Stomach (tissue), 8 donors: ENCODE measurements at regions not wholly inside any gene's neighbourhood (a gene's known extent, or its start where the extent isn't known, plus 50 kb on each side); places are given as distances from the start of the nearest gene placed in this dataset.
A peak's percentile ranks its signal among the peaks of the same experiment; 100 is the strongest.
"Not testable (repeated sequence)": the region's sequence is repeated elsewhere in the genome, so short reads cannot be mapped to it uniquely, and the experiment has no call there.

Experiments
- DNase-seq, 2 donors: peaks; one replicate each; pipeline versions ENCODE4 v3.0.0 to v3.0.0-alpha.2; 2013 to 2019
- H3K27ac ChIP-seq, 5 donors: fragments of 200-600 bp in 4 of 5; sonication (generic) in 4 of 5; one replicate each; pipeline ENCODE4 v1.5.1; 2013 to 2019; ENCODE audit warnings: mild to moderate bottlenecking in 1 of 5, moderate library complexity in 1 of 5
- H3K27me3 ChIP-seq, 3 donors: fragments of 200-600 bp; sonication (generic); one replicate each; pipeline ENCODE4 v1.5.1; 2017 to 2019; ENCODE audit warnings: mixed run types in 1 of 3
- H3K36me3 ChIP-seq, 4 donors: fragments of 200-600 bp; sonication (generic); 1 replicate in 3 of 4; 2 replicates in 1 of 4; pipeline ENCODE4 v1.5.1; 2016 to 2019
- H3K4me1 ChIP-seq, 4 donors: fragments of 200-600 bp; sonication (generic); one replicate each; pipeline ENCODE4 v1.5.1; 2016 to 2019
- H3K4me3 ChIP-seq, 4 donors: fragments of 200-600 bp; sonication (generic) in 3 of 4; one replicate each; pipeline ENCODE4 v1.5.1; 2016 to 2019; ENCODE audit warnings: mild to moderate bottlenecking in 1 of 4
- H3K9me3 ChIP-seq, 4 donors: fragments of 200-600 bp; sonication (generic); one replicate each; pipeline ENCODE4 v1.5.1; 2016 to 2019
- CTCF ChIP-seq, 7 experiments: fragments of 450-650 bp in 4 of 7; fragments of 200-600 bp in 3 of 7; sonication (generic) in 3 of 7; IDR thresholded peaks; one replicate each; pipeline ENCODE4 v1.5.1; 2016 to 2019; ENCODE audit warnings: antibody characterized with exemption in 7 of 7, control low read depth in 2 of 7, mild to moderate bottlenecking in 1 of 7
- EP300 ChIP-seq: sonication (generic); formaldehyde crosslinking; IDR thresholded peaks from one replicate; pipeline ENCODE4 v1.6.1; 2017; ENCODE audit warnings: antibody characterized with exemption
- POLR2A ChIP-seq, 4 donors: fragments of 450-650 bp; IDR thresholded peaks; one replicate each; pipeline ENCODE4 v1.6.1; 2016; ENCODE audit warnings: antibody characterized with exemption in 4 of 4, control low read depth in 2 of 4, mild to moderate bottlenecking in 1 of 4, moderate library complexity in 1 of 4
- POLR2AphosphoS5 ChIP-seq, 3 donors: sonication (generic); formaldehyde crosslinking; IDR thresholded peaks; one replicate each; pipeline ENCODE4 v1.6.1; 2016; ENCODE audit warnings: antibody characterized with exemption in 3 of 3
- WGBS, 5 donors: extraction: QIAGEN DNeasy Blood & Tissue Kit in 3 of 5; methylation state at CpG; one replicate each; pipeline versions ENCODE4 v1.1.5 to v1.1.7; 2013 to 2018; 5-methylcytosine and 5-hydroxymethylcytosine counted together
- intact Hi-C: fragments of 100-400 bp; cut with DNase I; formaldehyde crosslinking; loops from one replicate; pipeline ENCODE4 v1.15.1; 2023; ENCODE audit warnings: low total_unique reads
- donor health status: healthy with polysubstance abuse.
- donor health status: Bipolar disorder and iron deficiency.
- donor health status: healthy.

GRCh38 chr2:189238903-189239302, 59.3 kb upstream of the COL5A2 start:
- TF ChIP-seq CTCF (IDR thresholded peaks at IDR 0.05) = no peak
- no peak for TF ChIP-seq POLR2A (IDR thresholded peaks at IDR 0.05)
- TF ChIP-seq EP300 = no peak
- TF ChIP-seq POLR2AphosphoS5 (IDR thresholded peaks at IDR 0.05) = no peak
- intact Hi-C loops = no loop called here
- Histone ChIP-seq H3K9me3 (peaks cover 0 to 5% (median 2%) of the 10 kb centered on the region in 4 donors), H3K27ac (no peak overlapping the region), H3K27me3 (no peaks in the 10 kb centered on the region), H3K4me3 (no peak overlapping the region), H3K4me1 (no peaks in the 10 kb centered on the region), H3K36me3 (no peaks in the 10 kb centered on the region)
- DNase-seq = no peak

GRCh38 chr2:189243843-189244242, 64.3 kb upstream of the COL5A2 start:
- H3K4me3 ChIP-seq, H3K27me3 ChIP-seq, intact Hi-C loops, DNase-seq, H3K27ac ChIP-seq, H3K4me1 ChIP-seq, H3K36me3 ChIP-seq: not testable (repeated sequence)
- 95 to 100% (median 100%) methylated on average over 1 of the region's 1 CpG for WGBS, 5 donors
- H3K9me3 ChIP-seq = peaks cover 0 to 10% (median 3%) of the 10 kb centered on the region in 4 donors

GRCh38 chr2:189247276-189247675, 67.7 kb upstream of the COL5A2 start:
- H3K36me3 ChIP-seq = no peaks in the 10 kb centered on the region
- H3K9me3 ChIP-seq = peaks cover 0 to 10% (median 3%) of the 10 kb centered on the region in 4 donors
- H3K4me3 ChIP-seq = no peak overlapping the region
- no peak overlapping the region for H3K27ac ChIP-seq
- 83 to 96% (median 92%) methylated on average over 1 of the region's 1 CpG for WGBS, 5 donors
- H3K27me3 ChIP-seq = no peaks in the 10 kb centered on the region
- TF ChIP-seq EP300 (no peak), POLR2A (IDR thresholded peaks at IDR 0.05) (no peak), POLR2AphosphoS5 (IDR thresholded peaks at IDR 0.05) (no peak), CTCF (IDR thresholded peaks at IDR 0.05) (no peak)
- intact Hi-C loops = no loop called here
- no peak for DNase-seq
- peaks cover 0 to 18% (median 7%) of the 10 kb centered on the region in 4 donors for H3K4me1 ChIP-seq

GRCh38 chr2:189248141-189248540, 68.6 kb upstream of the COL5A2 start:
- WGBS, 5 donors = 30 to 58% (median 41%) methylated on average over 1 of the region's 1 CpG
- Histone ChIP-seq H3K4me3 (no peak overlapping the region), H3K27me3 (no peaks in the 10 kb centered on the region), H3K27ac (no peak overlapping the region), H3K4me1 (peaks cover 0 to 18% (median 7%) of the 10 kb centered on the region in 4 donors), H3K9me3 (peaks cover 0 to 10% (median 3%) of the 10 kb centered on the region in 4 donors), H3K36me3 (no peaks in the 10 kb centered on the region)
- intact Hi-C loops = no loop called here
- DNase-seq = peak in 1 of 2 donors; percentile 16
- TF ChIP-seq EP300 (no peak), POLR2AphosphoS5 (IDR thresholded peaks at IDR 0.05) (no peak)

- intact Hi-C loops = no loop called here
- TF ChIP-seq POLR2AphosphoS5 (IDR thresholded peaks at IDR 0.05) (no peak), CTCF (IDR thresholded peaks at IDR 0.05) (no peak), POLR2A (IDR thresholded peaks at IDR 0.05) (no peak), EP300 (no peak)
- Histone ChIP-seq H3K27ac (no peak overlapping the region), H3K36me3 (no peaks in the 10 kb centered on the region), H3K4me3 (no peak overlapping the region), H3K27me3 (no peaks in the 10 kb centered on the region), H3K4me1 (peaks cover 0 to 18% (median 7%) of the 10 kb centered on the region in 4 donors), H3K9me3 (peaks cover 0 to 3% (median 0%) of the 10 kb centered on the region in 4 donors)
- DNase-seq = no peak
Measured at GRCh38 chr2:189249171-189249570, 69.6 kb upstream of the COL5A2 start.
